Stimulated activated CD4-positive, alpha-beta T cell treated with anti-CD3 and anti-CD28 coated beads, Interleukin-4, amount 100 ng/mL, for 1 hour (primary cell): ENCODE measurements at regions not wholly inside any gene's neighbourhood (a gene's known extent, or its start where the extent isn't known, plus 50 kb on each side); places are given as distances from the start of the nearest gene placed in this dataset.

Experiments
- DNase-seq: peaks from one replicate; pipeline ENCODE4 v3.0.0-alpha.2; 2020

DNA sequence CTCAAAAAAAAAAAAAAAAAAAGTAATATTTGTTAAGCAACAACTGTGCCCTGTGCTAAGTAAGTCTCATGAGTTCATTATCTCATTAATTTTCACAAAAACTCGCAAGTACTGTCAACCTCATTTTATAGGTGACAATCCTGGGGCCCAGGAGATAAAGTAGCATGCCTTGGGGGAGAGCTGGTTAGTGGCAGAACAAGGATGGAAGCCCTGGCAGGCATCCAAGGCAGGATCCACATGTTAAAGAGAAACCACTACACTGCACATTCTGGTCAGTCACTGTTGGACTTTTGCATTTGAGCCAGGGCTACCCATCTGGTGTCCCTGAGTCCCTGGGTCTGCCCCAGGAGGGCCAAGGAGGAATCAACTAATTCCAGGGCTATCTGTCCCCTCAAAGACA is 54.6 kb downstream of the ZFP36L2 start:
- DNase-seq, result no peak

DNA sequence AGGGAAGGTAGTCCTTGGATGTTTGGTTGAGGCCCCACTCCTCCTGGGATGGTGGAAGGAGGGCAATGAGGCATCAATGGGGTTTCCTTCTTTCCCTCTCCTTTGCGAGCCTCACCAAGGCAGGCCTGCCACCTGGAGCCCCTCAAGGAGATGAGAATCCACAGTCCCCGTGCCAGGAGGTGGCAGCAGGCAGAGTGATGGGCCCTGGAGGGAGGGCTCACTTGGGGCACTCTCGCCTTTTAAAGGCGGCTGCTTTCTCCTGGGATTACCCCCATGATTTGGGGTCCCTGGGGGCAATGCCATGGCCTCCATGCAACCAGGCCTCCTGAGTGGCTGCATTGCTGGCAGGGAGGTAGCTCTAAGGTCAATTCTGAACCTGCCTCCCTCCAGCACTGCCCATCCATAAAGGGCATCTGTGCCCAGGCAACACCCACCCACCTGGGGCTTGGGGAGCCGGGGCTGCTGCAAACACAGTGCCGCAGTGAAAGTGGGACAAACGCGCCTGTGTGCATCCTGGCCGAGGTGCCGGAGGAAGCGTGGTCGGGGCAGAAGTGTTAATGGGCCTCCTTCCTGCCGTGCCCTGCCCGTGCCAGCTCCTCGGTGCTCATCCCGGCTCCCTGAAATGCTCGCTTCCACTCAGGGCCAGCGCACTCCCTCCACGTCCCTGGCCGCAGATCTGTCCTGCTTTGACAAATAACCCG is 55.9 kb downstream of the ZFP36L2 start:
- DNase-seq, result peak; percentile 32

DNA sequence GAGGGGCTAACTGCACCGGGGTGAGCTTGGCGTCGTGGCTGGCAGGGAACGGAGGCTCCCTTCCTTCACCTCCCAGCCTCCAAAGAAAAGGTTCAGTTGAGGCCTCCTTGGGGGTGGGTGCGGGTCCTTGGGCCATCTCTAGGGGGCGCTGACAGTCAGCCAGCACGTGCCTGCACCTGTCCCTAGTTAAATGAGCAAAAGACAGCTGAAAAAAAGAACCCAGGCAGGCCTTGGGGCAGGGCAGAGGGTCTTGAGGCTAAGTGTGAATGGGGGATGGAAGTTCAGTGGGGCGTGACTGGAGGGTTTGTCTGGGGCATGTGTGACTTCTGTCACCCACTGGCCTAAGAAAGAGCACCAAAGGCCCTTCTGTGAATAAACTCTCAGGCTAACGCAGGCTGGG is 56.4 kb downstream of the ZFP36L2 start:
- DNase-seq, result peak; percentile 69

DNA sequence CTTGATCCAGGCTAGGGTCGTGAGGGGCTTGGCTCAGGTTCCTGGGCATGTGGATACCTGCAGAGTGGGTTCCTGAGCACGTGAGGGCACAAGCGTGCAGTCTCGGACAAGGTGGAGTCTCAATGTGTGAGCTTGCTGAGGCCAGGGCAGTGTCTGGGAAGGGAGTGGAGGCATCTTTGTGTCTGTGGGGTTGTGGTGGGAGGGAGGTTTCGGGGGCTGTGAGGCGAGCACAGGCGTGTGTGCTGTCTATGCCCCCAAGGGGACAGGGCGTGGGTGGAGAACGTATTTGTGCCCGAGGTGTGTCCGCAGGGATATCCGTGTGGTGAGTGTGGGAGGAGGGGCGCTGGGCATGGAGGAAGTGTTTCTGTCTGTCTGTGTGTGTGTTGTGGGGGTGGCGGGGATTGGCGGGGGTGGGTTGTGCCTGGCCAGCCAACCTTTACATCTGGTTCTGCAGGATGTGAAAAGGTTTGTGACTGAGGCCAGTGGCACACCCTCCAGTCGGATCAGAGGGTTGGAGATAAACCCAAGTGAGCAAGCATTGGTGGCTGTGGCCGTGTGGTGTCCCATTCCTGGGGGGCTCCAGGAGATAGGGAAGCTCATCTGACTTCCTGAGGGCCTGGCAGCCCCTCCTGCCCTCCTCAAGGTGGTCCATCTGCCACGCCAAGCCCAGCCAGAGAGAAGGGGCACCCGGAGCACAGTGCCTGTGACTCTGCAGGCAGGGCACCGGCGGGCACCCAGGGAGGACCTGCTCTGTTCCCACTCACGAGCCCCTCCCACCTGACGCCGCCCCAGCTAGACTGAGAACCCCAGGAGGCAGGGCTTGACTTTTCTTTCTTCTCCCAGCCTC is 57.1 kb downstream of the ZFP36L2 start:
- no peak for DNase-seq

DNA sequence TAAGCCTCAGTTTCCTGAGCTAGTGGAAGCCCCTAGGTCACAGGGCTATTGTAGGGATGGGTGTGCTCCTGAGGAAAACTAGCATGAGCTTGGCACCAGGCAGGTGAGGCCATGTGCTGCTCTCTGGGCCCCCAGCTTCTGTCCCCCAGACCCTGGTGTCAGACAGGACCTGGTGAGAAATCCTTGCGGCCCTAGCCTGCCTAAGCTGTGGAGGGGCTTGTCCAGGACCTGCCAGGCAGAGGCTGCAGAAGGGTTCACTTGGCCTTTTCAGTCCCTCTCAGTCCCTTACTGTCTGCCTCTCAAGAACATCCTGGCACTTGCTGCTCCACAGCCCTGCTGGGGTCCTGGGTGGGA is 58.4 kb downstream of the ZFP36L2 start:
- DNase-seq, result no peak

DNA sequence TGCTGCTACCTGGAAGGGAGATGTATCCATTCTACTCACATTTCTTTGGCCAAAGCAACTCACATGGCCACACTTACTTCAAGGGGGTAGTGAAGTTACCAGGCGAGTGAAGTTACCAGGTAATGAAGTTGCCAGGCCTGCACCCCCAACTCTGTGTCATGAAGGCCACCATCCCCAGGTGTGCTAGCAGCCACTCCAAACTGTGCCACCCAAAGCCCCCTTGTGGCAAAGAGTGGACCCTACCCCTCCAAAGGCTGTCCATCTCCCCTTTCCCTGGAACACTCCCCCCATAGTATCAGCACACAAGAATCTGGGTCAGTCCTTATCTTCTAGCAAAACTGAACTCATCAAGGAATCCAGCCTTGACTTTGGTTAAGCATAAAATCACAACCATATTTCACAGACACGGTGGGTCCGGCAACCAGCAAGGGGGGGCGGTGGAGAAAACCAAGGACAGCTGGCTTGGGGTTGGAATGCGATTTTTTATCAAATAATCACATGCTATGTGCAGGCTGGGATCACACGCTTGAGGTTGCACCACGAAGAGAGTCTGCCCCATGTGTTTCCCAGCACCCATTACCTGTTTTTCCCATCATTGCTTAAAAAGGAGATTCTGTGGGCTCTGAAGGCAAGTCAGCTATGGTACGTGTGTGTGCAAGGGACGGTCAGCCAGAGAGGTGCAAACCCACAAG is 60.9 kb downstream of the ZFP36L2 start:
- DNase-seq, result no peak

DNA sequence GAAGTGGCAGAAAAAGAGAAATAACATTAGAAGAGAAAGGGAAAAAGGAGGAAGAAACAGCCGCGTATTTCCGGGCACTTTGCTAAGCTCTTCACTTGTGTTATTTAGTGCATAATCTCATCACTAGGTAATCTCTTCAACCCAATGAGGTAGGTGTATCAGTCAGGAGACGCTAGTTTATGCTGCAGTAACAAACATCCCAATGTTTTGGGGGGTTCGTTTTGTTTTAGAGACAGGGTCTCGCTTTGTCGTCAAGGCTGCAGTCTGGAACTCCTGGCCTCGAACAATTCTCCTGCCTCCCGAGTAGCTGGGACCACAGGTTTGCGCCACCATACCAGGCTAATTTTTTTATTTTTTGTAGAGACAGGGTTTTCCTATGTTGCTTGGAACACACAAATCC is 61.7 kb downstream of the ZFP36L2 start:
- no peak for DNase-seq

DNA sequence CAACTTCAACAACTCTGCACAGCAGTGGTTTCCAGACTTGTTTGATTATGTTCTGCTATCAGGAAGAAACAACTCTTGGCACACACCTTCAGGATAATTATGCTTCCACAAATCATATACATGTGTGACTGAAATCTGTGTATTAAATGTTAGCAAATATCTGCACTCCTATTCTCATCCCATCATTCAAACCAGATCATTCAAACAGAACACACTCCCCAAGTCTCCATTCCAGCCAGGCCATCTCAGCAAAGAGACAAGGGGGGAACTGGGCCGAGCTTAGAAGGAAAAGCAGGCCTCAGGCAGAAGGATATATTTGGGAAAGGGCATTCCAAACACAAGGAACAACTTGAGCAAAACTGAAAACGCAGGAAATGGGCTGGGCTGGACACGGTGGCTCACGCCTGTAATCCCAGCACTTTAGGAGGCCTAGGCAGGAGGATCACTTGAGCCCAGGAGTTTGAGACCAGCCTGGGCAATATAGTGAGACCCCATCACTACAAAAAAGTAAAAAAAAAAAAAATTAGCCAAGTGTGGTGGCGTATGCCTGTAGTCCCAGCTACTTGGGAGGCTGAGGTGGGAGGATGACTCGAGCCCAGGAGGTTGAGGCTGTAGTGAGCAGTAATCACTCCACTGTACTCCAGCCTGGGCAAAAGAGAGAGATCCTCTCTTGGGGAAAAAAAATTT is 62.7 kb downstream of the ZFP36L2 start:
- DNase-seq, result no peak

DNA sequence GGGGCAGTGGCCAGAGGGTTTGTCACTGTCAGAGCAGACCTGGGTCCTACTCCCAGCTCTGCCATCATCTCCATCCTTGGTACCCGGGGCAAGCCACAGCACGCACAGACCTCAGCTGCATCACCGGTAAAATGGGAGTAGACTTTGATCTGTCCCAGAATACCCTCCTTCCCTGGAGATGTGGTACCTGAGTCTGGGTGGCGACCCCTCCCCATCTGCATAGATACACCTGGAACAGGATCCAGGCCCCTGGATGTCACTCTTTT is 64.0 kb downstream of the ZFP36L2 start:
- no peak for DNase-seq

DNA sequence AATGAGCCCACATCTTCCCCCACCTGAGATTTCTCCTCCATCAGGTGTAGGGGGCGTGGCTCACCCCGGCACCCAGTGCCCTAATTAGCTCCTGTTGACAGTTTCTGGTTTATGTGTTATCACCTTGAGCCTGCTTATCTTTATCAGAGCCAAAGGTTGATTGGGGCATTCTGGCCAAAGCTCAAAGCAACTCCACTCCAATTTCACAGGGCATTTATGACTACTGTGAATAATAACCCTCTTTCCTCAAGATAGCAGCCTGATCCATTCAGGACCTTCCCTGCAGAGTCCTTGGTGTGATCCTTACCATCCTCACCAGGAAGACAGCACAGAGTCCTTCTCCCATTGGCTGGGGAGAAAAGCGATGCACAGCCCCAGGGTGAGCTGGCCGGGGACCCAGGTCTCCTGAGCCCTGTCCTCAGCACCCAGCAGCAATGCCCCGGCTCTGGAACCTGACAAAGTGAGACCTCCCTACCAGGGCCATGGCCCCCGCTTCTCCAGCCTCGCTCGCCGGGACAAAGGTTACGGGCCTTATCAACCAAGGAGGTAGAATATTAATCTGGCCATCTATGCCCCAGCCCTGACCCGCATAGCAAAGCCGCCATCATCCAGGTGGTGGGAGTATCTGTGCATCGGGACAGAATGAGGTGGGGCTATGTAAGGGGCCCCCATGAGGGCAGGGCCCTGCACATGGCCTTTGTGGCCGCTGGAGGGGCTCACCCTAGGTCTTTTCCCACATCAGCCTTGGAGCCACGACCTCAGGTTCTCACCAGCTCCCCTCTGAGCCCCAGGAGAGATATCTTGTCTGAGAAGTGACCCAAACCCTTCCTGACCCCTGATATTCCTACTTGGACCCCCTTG is 64.5 kb downstream of the ZFP36L2 start:
- DNase-seq, result no peak

DNA sequence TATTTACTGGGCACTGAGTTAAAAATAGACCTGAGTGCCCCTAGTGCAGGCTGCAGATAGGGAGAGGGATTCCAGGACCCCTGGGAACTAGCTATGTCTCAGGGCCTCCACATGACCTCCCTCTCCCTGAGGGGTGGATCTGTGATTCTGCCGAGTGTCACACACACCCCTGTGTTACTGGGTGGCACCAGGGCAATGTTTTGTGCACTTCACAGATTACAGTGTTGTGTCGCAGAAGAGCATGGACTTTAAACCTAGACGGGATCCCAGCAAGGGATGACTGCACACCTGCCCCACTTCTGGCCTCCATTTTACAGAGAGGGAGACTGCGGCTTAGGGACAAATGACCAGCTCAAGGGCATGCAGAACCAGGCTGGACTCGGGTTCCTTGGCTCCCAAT is 65.6 kb downstream of the ZFP36L2 start:
- no peak for DNase-seq

DNA sequence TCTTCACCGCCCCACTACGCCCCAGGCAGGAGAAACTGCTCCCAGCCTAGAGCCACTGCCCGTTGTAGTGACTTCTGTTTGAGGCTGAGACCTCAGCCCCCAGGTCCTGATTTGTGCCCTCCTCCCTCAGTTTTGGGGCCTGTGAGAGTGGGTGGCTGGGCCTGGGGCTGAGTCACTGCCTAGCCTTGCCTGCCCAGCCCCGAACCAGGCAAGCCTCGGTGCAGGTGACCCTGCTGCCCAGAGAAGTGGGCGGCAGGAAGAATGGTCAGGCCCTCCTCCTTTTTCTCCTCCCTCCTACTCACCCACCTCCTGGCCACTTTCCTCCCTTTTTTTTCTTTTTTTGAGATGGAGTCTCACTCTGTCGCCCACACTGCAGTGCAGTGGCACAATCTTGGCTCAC is 66.6 kb downstream of the ZFP36L2 start:
- DNase-seq, result no peak

DNA sequence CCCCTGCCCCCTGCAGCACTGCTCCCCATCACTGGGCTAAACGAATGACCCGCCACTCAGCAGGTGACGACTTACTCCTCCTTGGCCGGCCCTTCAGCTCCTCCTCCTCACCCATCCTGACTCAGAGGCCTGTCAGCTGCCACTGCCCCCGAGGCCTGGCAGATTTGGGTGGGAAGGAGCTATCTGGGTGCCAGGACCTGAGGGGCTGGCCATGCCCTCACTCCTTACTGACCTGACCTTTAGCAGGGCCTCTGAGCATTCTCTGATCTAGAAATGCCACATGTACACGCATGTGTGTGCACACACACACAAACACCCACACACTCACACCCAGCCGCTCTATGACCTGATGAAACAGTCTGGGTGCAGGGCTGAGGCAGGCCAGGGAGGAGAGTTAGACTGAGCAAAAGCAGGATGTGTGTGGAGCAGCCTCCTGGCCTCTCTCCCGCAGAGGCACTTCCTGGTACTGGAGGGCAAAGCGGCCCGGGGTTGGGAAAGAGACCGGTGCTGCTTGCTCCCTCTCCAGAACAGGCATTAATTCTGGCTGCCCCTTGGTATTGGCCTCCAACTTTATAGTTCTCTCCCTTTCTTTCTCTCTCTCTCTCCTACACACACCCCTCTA is 68.0 kb downstream of the ZFP36L2 start:
- peak; percentile 46 for DNase-seq

DNA sequence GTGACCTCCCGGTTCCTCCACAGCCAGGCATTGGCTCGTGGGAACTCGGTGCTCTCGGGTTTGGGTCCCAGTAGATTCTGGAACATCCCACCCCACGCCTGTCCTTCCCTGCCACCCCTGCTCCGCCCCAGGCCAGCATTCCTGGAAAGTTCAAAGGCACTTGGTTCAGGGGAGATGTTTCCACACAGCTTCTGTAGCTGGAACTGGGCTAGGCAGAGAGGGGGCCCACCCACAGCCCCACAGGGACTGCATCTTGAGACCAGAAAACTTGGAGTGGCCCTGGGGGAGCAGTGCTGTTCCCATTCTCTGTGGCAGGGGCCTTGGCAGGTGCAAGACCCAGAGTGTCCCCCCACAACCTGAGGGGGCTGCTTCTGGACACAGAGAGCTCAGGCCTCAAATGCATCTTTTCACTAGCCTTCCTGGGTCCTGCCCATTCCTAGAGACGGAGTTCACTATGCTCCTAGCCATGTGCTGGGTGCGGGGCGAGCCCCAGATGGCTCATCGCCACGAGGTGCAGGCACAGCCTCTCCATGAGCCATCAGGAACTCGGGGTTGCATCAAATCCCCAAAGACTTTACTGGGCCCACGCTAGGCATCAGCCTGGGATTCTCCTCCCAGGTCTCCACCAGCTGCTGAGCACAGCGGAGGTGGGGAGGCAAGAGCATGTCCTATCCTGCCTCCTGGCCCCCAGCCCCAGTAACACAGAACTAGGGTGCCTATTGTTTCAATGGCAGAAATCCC is 68.7 kb downstream of the ZFP36L2 start:
- no peak for DNase-seq

DNA sequence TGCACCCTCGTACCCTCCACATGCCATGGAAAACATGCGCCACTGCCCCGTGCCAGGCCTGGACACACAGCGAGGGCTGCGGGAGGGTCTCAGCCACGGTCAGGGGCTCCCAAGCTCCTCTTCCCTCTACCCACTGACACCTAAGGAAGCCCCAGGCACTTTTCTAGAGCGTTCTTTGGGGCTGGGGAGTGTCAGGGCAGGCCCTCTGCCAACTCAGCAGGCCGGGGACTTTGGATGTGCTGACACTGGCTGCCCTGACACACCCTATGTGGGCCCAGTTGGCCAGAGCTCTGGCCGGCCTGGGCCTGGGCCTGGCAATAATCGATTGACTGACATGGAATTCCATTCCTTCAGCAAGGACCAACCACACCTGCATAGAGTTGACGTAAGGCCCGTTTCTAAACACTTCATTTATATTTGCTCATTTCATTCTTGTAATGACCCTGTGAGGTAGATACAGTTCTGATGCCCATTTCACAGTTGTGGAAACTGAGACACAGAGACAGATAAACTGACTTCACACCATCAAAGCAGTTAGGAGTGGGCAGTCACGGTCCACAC is 70.5 kb downstream of the ZFP36L2 start:
- DNase-seq, result no peak

DNA sequence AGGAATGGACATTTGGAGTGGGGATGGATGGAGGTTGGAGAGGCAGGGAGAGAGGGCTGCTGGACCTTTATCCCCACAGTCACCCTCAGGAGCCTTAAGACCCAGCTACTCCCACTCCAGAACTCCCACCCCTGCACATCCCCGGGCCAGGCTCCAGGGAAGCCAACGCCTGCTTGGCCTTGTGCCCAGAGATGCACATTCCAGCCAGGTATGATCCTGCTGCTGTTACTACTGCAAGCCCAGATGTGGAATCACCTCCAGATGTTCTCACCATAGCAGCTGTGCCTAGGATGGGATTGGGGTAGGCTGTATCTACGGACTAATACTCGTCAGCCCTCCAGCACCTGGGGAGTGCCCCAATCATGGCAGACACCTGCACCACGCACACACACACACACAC is 71.7 kb downstream of the ZFP36L2 start:
- DNase-seq, result no peak

DNA sequence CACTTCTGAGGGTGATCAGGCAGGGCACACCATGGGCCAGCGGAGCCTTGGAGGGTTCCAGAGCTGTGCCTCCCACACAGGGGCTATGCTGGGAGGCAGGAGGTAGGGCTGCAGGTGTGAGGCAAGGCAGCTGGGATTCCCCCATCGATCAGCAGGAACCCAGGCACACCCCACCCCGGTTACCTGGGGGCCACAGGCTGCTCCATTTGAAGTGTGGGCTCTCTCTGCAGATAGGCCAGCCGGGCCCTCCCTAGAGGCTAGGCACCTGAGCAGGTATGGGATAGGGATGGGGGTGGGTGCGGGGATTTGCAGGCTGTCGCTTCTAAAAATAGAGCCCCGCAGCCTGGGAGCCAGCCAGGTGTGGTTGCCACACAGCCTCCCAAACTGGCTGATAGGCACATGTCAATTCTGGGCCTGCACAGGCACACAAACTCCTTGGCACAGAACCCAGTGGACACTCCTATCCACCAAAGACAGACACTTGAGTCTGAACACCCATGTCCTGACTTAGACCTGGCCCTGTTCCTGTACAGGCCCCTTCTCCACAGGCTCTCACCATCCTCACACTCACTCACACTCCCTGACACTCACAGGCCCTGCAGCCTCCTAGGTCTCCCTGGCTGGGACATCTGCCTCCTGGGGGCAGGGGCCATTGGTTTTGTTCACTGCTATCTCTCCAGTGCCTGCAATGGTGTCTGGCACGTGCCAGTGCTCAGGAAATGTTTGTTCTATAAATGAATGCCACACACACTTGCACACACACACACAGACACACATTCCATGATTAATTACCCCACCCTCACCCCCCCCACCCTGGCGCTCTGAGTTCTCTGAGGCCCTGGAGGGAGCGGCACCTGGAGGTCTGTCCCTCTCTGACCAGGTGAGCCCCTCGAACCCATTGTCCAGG is 73.4 kb downstream of the ZFP36L2 start:
- DNase-seq, result no peak

DNA sequence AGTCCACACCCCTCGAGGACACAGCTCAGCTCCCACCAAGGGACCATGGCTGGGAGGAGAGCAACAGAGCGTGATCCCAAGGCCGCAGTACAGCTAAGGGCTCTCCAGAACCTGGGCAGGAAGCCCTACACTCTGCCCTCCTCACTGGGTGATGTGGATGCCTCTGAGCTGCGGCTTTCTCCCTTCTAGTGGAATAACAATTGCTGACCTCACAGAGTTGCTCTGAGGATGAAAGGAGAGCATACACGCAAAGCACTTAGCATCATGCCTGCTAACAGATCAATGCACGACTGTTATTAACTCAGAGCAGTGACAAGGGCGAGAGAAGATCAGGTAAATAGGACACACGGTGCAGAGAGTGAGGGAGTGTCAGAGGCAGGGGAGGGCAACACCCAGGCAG is 74.2 kb downstream of the ZFP36L2 start:
- DNase-seq, result no peak

DNA sequence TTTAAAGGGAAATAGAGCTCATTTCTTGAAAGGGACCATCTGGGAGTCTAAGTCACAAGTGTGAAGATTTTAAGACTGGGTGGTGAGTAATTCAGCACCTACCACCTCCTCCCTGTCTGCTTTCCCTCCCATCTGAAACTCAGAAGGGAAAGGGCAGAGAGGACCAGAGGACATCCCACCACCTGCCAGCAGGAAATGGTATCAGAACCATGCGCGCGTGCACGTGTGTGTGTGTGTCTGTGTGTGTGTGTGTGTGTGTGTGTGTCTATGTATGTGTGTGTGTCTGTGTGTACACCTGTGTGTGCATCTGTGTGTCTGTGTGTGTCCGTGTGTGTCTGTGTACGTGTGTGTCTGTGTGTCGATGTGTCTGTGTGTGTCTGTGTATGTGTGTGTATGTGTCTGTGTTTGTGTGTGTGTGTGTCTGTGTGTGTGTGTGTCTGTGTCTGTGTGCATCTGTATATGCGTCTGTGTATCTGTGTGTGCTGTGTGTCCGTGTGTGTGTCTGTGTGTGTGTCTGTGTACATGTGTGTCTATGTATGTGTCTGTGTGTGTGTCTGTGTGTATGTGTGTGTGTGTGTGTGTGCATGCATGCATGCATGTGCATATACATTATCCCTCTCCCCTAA is 76.8 kb downstream of the ZFP36L2 start:
- peak; percentile 64 for DNase-seq

DNA sequence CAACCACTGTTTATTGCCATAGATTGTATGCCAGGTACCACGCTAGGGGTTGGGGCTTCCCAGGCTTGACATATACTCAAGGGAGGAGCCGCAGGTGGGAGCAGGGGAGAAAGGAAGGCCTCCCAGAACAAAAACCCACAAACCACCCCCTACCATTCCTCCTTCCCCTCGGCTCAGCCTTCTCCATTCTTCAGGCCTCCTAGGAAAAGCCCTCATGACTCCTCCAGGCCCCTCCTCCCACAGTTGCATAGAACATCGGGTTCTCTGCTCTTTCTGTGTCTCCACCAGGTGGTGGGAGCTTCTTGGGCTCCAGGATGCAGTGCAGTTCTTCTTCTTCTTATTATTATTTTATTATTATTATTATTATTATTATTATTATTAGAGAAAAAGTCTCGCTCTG is 80.3 kb downstream of the ZFP36L2 start:
- DNase-seq, result no peak
